Endothelial cell of umbilical vein (primary cell): ENCODE measurements at regions not wholly inside any gene's neighbourhood (a gene's known extent, or its start where the extent isn't known, plus 50 kb on each side); places are given as distances from the start of the nearest gene placed in this dataset.

Experiments
- CTCF ChIP-seq, 2 donors: IDR thresholded peaks; 1 replicate in 1 of 2; 2 replicates in 1 of 2; pipeline ENCODE4 v1.5.1; 2011; ENCODE audit warnings: low read length in 2 of 2, mild to moderate bottlenecking in 2 of 2, moderate library complexity in 2 of 2, control low read depth in 1 of 2, inconsistent platforms in 1 of 2, low read depth in 1 of 2; ENCODE audit not compliant: insufficient read depth in 1 of 2; ENCODE audit errors: extremely low read depth in 1 of 2
- EZH2 ChIP-seq: IDR thresholded peaks from 2 replicates; pipeline ENCODE4 v1.6.1; 2012; ENCODE audit warnings: borderline replicate concordance, low read depth, mild to moderate bottlenecking, moderate library complexity, low read length, inconsistent platforms; ENCODE audit not compliant: severe bottlenecking
- FOS ChIP-seq: IDR thresholded peaks from 2 replicates; pipeline ENCODE4 v1.6.1; 2011; ENCODE audit warnings: mild to moderate bottlenecking, low read length, moderate library complexity, borderline replicate concordance; ENCODE audit not compliant: insufficient read depth
- GATA2 ChIP-seq: IDR thresholded peaks from 2 replicates; pipeline ENCODE4 v1.7.0; 2011; ENCODE audit warnings: low read depth, mild to moderate bottlenecking, moderate library complexity, mixed read lengths, low read length; ENCODE audit not compliant: insufficient read length, insufficient read depth
- JUN ChIP-seq: IDR thresholded peaks from 2 replicates; pipeline ENCODE4 v1.6.1; 2011; ENCODE audit warnings: borderline replicate concordance, low read depth; ENCODE audit not compliant: insufficient read length, insufficient read depth
- MAX ChIP-seq: IDR thresholded peaks from 2 replicates; pipeline ENCODE4 v1.6.1; 2011; ENCODE audit not compliant: insufficient read depth, insufficient read length
- MYC ChIP-seq: IDR thresholded peaks from one replicate; pipeline ENCODE4 v1.6.1; 2011; ENCODE audit warnings: mild to moderate bottlenecking, low read depth, low read length
- POLR2A ChIP-seq: IDR thresholded peaks from 2 replicates; pipeline ENCODE4 v1.6.1; 2012; ENCODE audit warnings: low read depth, mild to moderate bottlenecking, control low read depth, low read length
- POLR2AphosphoS5 ChIP-seq: IDR thresholded peaks from 2 replicates; pipeline ENCODE4 v1.6.1; 2012; ENCODE audit warnings: low read depth, mild to moderate bottlenecking, control low read depth, low read length, moderate library complexity; ENCODE audit not compliant: insufficient read depth

DNA sequence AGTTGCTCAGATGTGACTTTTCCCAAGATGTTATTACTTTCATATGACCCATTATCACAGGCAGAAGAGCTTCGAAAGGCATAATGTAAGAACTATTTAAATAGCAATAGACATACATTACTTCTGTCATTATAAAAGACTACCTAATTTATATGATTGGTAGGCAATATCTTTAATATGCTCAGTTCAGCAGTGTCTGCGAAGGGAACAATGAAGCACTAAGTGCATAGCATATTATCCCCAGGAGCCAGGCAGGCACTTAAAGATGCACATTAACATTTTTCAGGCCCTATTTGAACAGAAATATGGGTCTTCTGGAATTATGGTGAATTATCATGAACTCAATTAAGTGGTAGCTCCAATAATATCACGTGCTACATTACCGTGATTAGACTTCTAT is 217.8 kb downstream of the EPM2A start:
- TF ChIP-seq CTCF (IDR thresholded peaks at IDR 0.05; ENCODE audit: extremely low read depth in 1 of 2, insufficient read depth in 1 of 2, low read depth in 1 of 2, low read length in 2 of 2) (no peak), MAX (no peak), POLR2A (no peak), POLR2AphosphoS5 (no peak), MYC (no peak), EZH2 (no peak), JUN (no peak), FOS (no peak), GATA2 (no peak)
